ENCODE measurements at regions not wholly inside any gene's neighbourhood (a gene's known extent, or its start where the extent isn't known, plus 50 kb on each side); places are given as distances from the start of the nearest gene placed in this dataset.
"Not testable (repeated sequence)": the region's sequence is repeated elsewhere in the genome, so short reads cannot be mapped to it uniquely, and the experiment has no call there.

- DNase-seq (ENCODE audit: low spot score), result no peak
Observed at GRCh38 chr14:48052973-48053372, 377.6 kb upstream of the MDGA2 start.

DNA sequence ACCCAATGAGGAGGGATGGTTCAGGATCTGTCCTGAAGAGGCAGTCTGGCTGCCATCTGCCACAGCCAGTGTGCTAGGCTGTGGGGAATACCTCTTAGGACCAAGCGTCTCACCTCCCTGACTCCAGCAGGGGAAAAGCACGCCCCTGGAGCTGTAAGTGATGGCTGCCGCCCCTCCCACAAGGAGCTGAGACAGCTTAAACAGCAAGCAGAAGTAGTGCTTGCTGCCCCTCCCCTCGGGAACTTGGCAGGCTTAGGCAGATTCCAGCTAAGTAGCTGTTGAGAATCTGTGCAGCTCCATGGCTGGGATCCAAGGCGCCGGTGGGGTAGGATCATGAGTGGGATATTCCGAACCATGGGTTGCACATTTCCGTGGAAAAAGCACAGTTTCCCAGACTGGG is 360.4 kb upstream of the MDGA2 start:
- no peak for DNase-seq (ENCODE audit: low spot score)

DNA sequence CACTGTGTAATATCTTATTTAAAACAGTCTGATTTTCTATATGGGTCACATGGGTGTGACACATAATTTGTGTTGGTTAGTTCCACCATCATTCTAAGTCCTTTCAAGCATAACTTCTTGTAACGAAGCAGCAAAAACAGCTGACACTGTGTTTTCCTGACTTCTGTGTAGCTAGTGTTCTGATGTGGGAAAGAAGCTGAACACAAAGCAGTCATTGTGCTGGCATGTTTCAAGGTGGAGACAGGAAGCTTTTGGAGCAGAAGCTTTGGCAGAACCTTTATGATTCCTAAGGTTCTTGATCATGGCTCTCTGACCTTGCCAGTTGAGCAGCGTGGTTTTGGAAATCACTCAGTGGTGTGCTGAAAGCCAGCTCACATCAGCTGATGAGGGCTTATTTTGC is 351.7 kb upstream of the MDGA2 start:
- no peak for DNase-seq (ENCODE audit: low spot score)

GRCh38 chr14:48023881-48024280 is 348.5 kb upstream of the MDGA2 start:
- no peak for DNase-seq (ENCODE audit: low spot score)

GRCh38 chr14:48011484-48011883 is 336.1 kb upstream of the MDGA2 start:
- not testable (repeated sequence) for DNase-seq (ENCODE audit: low spot score)

DNA sequence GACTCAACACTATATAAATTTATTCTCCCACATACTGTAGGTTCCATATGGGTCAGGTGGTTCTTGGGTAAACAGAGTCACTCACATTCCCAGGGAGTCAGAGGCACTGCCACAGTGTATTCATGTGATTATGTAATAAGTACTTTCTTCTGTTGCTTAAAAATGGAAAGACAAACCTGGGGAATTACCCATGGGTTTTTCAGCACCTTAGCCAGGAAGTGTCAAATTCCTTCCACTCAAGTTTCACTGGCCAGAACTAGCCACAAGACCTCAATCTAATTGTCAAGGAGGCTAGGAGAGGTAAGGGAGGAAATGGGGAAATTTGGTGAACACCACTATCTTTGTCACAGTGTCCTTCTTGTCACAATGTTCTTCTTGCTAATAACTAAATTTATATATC is 333.2 kb upstream of the MDGA2 start:
- DNase-seq (ENCODE audit: low spot score), result no peak

DNA sequence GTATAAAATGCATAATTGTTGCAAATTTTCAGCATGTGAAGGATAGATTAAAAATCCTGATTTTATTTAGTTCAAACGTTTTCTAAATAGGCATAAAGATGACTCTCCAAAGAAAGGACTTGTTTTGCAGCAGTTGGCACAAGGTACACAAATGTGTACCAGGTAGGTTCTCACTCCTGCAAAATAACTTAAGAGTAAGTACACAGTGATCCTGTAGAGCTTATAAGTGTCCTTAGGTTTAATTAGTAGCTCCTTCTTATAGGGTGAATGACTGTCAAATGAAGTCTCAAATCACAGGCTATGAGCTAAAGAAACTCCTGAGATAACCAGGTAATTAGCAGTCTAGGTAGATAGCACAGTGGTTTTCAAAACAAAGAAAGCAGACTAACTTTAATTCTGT is 330.6 kb upstream of the MDGA2 start:
- DNase-seq (ENCODE audit: low spot score), result no peak

DNA sequence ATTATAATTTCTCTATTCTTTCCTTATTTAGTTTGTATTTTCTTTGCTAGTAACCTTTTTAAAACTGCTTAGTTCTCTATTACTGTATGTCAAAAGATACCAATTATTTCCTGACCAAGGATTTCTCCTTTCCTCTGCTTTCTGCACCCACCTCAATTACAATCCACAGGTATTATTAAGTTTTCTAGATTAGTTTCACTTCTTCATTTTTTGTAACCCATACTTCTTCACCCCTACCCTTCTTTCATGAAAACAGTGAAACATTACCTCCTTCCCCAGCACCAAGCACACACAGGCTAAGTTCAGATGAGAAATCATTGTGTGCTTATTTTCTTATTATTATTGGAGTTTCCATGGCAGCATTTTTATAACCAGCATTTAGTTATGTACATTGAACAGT is 318.5 kb upstream of the MDGA2 start:
- no peak for DNase-seq (ENCODE audit: low spot score)

GRCh38 chr14:47988175-47988574 is 312.8 kb upstream of the MDGA2 start:
- no peak for DNase-seq (ENCODE audit: low spot score)

DNA sequence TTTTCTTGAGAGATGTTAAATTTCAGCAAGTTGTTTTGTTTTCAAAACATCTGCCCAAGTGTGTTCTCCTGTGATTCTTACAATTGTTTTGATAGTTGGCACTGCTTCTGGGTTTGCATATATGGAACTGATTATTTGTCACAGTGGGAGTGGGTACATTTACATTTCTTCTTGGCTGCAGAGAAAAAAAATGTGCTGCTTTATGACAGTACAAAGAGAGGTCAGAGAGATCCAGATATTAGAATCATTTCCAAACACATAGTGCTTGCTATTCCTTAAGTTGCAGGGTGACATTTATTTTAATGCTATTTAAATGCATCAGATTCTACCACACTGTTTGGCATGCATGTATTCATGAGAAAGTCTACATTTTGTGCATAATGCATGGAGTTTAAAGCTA is 303.5 kb upstream of the MDGA2 start:
- DNase-seq (ENCODE audit: low spot score), result no peak

- no peak for DNase-seq (ENCODE audit: low spot score)
Observed at GRCh38 chr14:47976139-47976538, 300.7 kb upstream of the MDGA2 start.

DNA sequence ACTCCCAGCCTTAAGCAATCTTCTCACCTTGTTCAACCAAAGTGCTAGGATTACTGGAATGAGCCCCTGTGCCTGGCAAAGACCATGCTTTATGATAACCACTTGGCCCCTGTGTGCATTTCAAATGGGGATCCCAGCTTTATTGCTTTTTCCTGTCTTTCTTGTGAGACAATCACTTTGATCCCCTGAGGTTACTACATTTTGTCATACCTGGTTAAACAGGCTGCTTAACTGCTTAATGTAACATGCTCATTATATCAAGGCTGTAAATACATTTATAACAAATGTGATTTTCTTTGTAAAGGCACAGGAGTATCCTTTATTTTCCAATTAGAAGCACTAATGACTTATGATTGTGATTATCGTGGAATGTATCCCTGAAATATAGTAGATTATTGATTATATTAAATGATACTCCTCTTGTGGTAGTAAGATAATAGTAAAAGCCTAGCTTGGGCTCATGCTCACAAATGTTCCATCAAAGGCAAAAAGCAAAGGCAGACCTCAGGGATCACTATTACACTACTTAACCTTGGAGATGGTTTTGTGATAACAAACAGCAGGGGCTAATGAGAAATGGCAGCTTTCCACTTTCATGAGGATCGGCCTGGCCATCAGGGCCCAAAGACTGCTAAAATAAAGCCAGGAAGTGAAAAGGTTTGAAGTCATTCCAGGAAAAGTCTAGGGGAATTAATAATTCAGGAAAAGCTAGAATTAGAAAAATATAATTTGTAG is 290.8 kb upstream of the MDGA2 start:
- DNase-seq (ENCODE audit: low spot score), result no peak

- no peak for DNase-seq (ENCODE audit: low spot score)
Observed at GRCh38 chr14:47961634-47962033, 286.2 kb upstream of the MDGA2 start.

GRCh38 chr14:47959740-47960139 is 284.3 kb upstream of the MDGA2 start:
- no peak for DNase-seq (ENCODE audit: low spot score)

DNA sequence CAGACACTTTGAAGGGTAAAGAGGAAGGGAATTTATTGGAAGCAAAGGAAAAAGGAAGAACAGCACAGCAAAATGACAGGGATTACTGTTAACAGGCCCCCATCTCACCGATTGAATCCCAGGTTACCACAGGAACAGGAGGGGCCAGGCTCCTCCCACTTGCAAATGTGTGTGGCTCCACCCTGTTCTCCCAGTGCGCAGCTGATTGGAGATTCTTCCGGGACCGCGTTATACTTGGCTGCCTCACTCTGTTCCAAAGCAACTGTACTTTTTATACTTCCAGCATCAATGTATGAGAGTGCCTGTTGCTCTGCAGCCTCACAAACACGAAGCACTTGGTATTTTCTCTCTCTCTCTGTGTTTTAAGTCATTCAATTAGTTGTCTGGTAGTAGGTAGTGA is 273.6 kb upstream of the MDGA2 start:
- no peak for DNase-seq (ENCODE audit: low spot score)

DNA sequence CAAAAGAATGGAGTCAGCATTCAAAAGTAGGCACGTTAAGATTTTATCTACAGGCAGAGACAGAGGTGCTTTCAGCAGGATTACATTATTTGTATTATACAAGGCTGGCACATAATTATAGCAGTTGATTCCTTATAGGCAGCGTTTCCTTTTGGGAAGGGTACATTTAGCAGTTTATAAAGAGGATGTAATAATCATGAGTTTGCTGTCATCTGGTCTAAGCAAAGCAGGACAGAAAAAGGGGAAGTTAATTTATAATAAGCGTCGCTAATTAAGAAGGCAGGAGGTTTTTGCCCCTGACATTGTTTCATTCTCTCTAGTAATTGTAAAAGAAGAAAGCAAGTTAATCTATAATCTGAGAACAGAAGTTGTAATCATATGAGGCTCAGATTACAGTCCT is 259.9 kb upstream of the MDGA2 start:
- DNase-seq (ENCODE audit: low spot score), result no peak

- DNase-seq (ENCODE audit: low spot score), result no peak
Observed at GRCh38 chr14:47929334-47929733, 253.9 kb upstream of the MDGA2 start.

GRCh38 chr14:47921133-47921532 is 245.7 kb upstream of the MDGA2 start:
- no peak for DNase-seq (ENCODE audit: low spot score)

GRCh38 chr14:47919997-47920396 is 244.6 kb upstream of the MDGA2 start:
- DNase-seq (ENCODE audit: low spot score), result no peak

DNA sequence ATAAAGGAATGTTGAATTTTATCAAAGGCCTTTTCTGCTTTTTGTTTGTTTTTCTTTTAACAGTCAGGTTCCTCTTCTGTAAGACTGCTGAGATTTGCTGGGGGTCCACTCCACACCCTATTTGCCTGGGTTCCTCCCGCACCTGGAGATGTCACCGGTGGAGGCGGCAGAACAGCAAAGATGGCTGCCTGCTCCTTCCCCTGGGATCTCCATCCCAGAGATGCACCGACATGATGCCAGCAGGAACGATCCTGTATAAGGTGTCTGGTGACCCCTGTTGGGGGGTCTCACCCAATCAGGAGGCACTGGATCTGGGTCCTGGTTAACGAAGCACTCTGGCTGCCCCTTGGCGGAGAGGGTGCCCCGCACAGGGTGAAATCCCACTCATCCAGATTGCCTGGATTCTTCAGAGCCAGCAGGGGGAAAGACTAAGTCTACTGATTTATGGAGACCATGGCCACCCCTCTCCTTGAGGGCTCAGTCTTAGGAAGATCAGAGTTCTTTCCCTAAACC is 244.0 kb upstream of the MDGA2 start:
- no peak for DNase-seq (ENCODE audit: low spot score)

- DNase-seq (ENCODE audit: low spot score), result peak; percentile 45
Observed at GRCh38 chr14:47917344-47917954, 242.0 kb upstream of the MDGA2 start.

DNA sequence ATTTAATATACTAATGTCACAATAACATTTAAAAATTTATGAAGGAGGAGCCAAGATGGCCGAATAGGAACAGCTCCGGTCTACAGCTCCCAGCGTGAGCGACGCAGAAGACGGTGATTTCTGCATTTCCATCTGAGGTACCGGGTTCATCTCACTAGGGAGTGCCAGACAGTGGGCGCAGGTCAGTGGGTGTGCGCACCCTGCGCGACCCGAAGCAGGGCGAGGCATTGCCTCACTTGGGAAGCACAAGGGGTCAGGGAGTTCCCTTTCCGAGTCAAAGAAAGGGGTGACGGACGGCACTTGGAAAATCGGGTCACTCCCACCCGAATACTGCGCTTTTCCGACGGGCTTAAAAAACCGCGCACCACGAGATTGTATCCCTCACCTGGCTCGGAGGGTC is 225.7 kb upstream of the MDGA2 start:
- DNase-seq (ENCODE audit: low spot score), result not testable (repeated sequence)

DNA sequence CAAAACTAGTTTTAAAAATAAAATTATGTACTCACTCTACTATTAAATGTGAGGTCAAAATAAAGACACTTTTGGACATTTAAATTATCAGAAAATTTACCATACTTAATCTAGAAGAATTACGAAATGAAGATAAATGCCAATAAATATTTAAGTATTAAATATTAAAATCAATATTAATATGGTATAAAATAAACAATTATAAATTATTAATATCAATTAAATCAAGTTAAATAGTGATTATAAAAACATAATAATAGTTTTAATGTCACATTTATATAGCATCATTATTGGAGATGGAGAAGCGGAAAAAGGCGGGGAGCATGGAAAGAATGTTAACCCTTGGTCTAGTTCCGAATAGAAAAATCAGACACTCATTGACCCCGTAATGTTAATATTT is 224.3 kb upstream of the MDGA2 start:
- DNase-seq (ENCODE audit: low spot score), result no peak

DNA sequence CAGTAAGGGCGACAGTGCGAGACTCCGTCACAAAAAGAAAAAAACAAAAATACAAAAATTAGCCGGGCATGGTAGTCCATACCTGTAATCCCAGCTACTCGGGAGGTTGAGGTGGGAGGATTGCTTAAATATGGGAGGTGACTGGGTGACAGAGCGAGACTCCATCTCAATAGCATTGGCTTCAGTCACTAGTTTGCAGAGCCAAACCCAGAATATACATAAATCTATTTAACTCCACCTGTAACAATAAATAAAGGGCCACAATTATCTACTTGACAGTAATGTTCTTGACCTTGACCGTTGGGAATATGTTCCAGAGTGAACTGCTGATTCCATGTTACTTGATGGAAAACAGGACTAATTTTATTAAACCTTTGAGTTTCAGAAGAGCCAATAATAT is 198.9 kb upstream of the MDGA2 start:
- no peak for DNase-seq (ENCODE audit: low spot score)
